ENCODE measurements at regions not wholly inside any gene's neighbourhood (a gene's known extent, or its start where the extent isn't known, plus 50 kb on each side); places are given as distances from the start of the nearest gene placed in this dataset.

DNA sequence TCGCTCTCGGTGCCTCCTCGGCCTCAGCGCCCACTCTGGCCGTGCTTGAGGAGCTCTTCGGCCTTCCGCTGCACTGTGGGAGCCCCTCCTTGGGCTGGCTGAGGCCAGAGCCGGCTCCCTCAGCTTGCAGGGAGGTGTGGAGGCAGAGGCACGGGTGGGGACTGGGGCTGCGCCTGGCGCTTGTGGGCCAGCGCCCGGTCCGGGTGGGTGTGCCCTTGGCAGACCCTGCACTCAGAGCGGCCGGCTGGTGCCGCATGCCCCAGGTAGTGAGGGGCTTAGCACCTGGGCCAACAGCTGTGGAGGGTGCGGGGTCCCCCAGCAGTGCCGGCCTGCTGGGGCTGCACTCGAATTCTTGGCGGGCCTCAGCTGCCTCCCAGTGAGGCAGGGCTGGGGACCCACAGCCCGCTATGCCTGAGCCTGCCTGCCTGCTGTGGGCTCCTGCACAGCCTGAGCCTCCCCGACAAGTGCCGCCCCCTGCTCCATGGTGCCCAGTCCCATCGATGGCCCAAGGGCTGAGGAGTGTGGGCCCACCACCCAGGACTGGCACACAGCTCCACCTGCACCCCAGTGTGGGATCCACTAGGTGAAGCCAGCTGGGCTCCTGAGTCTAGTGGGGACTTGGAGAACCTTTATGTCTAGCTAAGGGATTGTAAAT, 2085.2 kb upstream of the ACO1 start:
- no peak for TF ChIP-seq POLR2A (IDR thresholded peaks at IDR 0.05; ENCODE audit: low read length)
- no peak for TF ChIP-seq GATA1 (IDR thresholded peaks at IDR 0.05; ENCODE audit: low read depth, low read length)

Measured in erythroblast (primary cell).